ENCODE measurements at regions not wholly inside any gene's neighbourhood (a gene's known extent, or its start where the extent isn't known, plus 50 kb on each side); places are given as distances from the start of the nearest gene placed in this dataset.

DNA sequence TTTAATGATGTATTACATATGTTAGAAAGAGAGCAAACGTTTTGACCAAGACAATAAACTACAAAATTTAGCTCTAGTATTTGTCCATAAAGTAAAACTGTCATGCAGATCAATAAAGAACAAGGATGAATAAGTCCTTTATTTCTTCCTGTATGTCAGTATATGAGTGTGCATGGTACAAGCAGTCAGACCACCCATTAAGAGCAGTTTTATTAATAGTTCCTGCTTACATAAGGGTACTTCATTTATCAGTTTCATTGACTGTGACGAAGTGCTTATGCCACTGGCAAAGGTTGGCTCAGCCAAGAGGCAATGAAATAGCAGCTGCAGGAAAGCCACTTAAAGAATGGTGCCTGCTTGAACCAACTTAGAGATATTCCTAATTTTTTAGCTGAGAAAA is 913.0 kb upstream of the CNTN5 start:
- H3K4me2 ChIP-seq (ENCODE audit: control insufficient read depth, insufficient read depth) = no peak overlapping the region
- ChIA-PET POLR2A (no interaction called here), SMC1A (ENCODE audit: uncharacterized antibody, unreplicated experiment) (no interaction called here), RAD21 (ENCODE audit: unreplicated experiment) (no interaction called here), CTCF (no interaction called here)
- no peak overlapping the region for H2AFZ ChIP-seq (ENCODE audit: control insufficient read depth, low read depth, low read length)
- intact Hi-C loops (cut with micrococcal nuclease; ENCODE audit: unreplicated experiment) = no loop called here
- no peak for TF ChIP-seq ZZZ3 (IDR thresholded peaks at IDR 0.05; ENCODE audit: control insufficient read depth, insufficient read length, low read depth)
- no peak for TF ChIP-seq KAT2A (conservative IDR thresholded peaks at IDR 0.05; ENCODE audit: control insufficient read depth, low read depth, low read length)
- no peak for TF ChIP-seq FOS (IDR thresholded peaks at IDR 0.05; ENCODE audit: borderline replicate concordance, extremely low read depth, insufficient read length)
- TF ChIP-seq, protein P1, sequence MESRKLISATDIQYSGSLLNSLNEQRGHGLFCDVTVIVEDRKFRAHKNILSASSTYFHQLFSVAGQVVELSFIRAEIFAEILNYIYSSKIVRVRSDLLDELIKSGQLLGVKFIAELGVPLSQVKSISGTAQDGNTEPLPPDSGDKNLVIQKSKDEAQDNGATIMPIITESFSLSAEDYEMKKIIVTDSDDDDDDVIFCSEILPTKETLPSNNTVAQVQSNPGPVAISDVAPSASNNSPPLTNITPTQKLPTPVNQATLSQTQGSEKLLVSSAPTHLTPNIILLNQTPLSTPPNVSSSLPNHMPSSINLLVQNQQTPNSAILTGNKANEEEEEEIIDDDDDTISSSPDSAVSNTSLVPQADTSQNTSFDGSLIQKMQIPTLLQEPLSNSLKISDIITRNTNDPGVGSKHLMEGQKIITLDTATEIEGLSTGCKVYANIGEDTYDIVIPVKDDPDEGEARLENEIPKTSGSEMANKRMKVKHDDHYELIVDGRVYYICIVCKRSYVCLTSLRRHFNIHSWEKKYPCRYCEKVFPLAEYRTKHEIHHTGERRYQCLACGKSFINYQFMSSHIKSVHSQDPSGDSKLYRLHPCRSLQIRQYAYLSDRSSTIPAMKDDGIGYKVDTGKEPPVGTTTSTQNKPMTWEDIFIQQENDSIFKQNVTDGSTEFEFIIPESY (IDR thresholded peaks at IDR 0.05) = no peak
- TF ChIP-seq KLF5 (IDR thresholded peaks at IDR 0.05; ENCODE audit: partially characterized antibody) = no peak
- TF ChIP-seq CBX3 (IDR thresholded peaks at IDR 0.05; ENCODE audit: borderline replicate concordance, low read depth) = no peak
- no peak for TF ChIP-seq MXI1 (IDR thresholded peaks at IDR 0.05; ENCODE audit: low read depth, low read length)
- TF ChIP-seq, protein P2, sequence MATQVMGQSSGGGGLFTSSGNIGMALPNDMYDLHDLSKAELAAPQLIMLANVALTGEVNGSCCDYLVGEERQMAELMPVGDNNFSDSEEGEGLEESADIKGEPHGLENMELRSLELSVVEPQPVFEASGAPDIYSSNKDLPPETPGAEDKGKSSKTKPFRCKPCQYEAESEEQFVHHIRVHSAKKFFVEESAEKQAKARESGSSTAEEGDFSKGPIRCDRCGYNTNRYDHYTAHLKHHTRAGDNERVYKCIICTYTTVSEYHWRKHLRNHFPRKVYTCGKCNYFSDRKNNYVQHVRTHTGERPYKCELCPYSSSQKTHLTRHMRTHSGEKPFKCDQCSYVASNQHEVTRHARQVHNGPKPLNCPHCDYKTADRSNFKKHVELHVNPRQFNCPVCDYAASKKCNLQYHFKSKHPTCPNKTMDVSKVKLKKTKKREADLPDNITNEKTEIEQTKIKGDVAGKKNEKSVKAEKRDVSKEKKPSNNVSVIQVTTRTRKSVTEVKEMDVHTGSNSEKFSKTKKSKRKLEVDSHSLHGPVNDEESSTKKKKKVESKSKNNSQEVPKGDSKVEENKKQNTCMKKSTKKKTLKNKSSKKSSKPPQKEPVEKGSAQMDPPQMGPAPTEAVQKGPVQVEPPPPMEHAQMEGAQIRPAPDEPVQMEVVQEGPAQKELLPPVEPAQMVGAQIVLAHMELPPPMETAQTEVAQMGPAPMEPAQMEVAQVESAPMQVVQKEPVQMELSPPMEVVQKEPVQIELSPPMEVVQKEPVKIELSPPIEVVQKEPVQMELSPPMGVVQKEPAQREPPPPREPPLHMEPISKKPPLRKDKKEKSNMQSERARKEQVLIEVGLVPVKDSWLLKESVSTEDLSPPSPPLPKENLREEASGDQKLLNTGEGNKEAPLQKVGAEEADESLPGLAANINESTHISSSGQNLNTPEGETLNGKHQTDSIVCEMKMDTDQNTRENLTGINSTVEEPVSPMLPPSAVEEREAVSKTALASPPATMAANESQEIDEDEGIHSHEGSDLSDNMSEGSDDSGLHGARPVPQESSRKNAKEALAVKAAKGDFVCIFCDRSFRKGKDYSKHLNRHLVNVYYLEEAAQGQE (IDR thresholded peaks at IDR 0.05; ENCODE audit: low read depth, low read length) = no peak
- no peak for TF ChIP-seq RUNX3 (IDR thresholded peaks at IDR 0.05; ENCODE audit: low read length)
- no peak for TF ChIP-seq SUZ12 (IDR thresholded peaks at IDR 0.05; ENCODE audit: unreplicated experiment)
- no peaks in the 10 kb centered on the region for H3K4me1 ChIP-seq (ENCODE audit: control insufficient read depth, insufficient read depth, low read length)
- DNase-seq (ENCODE audit: low read depth, low spot score) (no peak), FAIRE-seq (no peak), ATAC-seq (no peak)
- no peak overlapping the region for H3K9ac ChIP-seq (ENCODE audit: control insufficient read depth, insufficient read depth, low read length)
- BruUV-seq (replicated peaks) = no TSS peak
- H3K27me3 ChIP-seq (replicated peaks in 1 of 2; ENCODE audit: control insufficient read depth in 2 of 2, insufficient read depth in 2 of 2, low read length in 1 of 2) = no peaks in the 10 kb centered on the region
- no peaks in the 10 kb centered on the region for H3K79me2 ChIP-seq (ENCODE audit: control insufficient read depth, insufficient read depth, low read length)
- no peak overlapping the region for H3K4me3 ChIP-seq
- WGBS (ENCODE audit: insufficient coverage, insufficient replicate concordance, low lambda C conversion rate, missing lambda C conversion rate) = 0% methylated on average over 2 of the region's 2 CpGs
- no peaks in the 10 kb centered on the region for H3K36me3 ChIP-seq (ENCODE audit: control insufficient read depth in 2 of 2, insufficient read depth in 2 of 2, low read length in 1 of 2)
- H3K9me3 ChIP-seq (replicated peaks; ENCODE audit: control insufficient read depth, insufficient read depth, low read length) = no peaks in the 10 kb centered on the region
- H3K27ac ChIP-seq (ENCODE audit: control insufficient read depth, insufficient read depth) = no peak overlapping the region
- in situ Hi-C loops (cut with MboI) = no loop called here
- no peaks in the 10 kb centered on the region for H4K20me1 ChIP-seq (ENCODE audit: control insufficient read depth, insufficient read depth)

Data from GM12878 (cell line).